T-helper 1 cell treated with Interleukin-12 subunit alpha and Interleukin-12 subunit beta and Interleukin-4 antibody, amounts not matched to agents 30 μg/mL and 1 μg/mL, for 36 hours (primary cell): ENCODE measurements at regions not wholly inside any gene's neighbourhood (a gene's known extent, or its start where the extent isn't known, plus 50 kb on each side); places are given as distances from the start of the nearest gene placed in this dataset.

ENCODE experiments used
- H3K27ac Mint-ChIP-seq: one replicate; pipeline ENCODE4 v1.8.0; 2021; ENCODE audit warnings: mild to moderate bottlenecking, mixed read lengths
- H3K27me3 Mint-ChIP-seq: one replicate; pipeline ENCODE4 v1.8.0; 2021; ENCODE audit warnings: low read depth, mixed read lengths
- H3K36me3 Mint-ChIP-seq: one replicate; pipeline ENCODE4 v1.8.0; 2021; ENCODE audit warnings: low read depth, mixed read lengths
- H3K4me1 Mint-ChIP-seq: one replicate; pipeline ENCODE4 v1.8.0; 2021; ENCODE audit warnings: low read depth, mixed read lengths
- H3K4me3 Mint-ChIP-seq: one replicate; pipeline ENCODE4 v1.8.0; 2021; ENCODE audit warnings: mild to moderate bottlenecking, moderate library complexity, mixed read lengths
- H3K9me3 Mint-ChIP-seq: one replicate; pipeline ENCODE4 v1.8.0; 2021; ENCODE audit warnings: mixed read lengths

- peaks cover 29% of the 10 kb centered on the region for H3K36me3 Mint-ChIP-seq
These were observed 132.3 kb upstream of the ITGA4 start for GRCh38 chr2:181324912-181325311.

GRCh38 chr2:181326661-181327060 lies 130.5 kb upstream of the ITGA4 start:
- peaks cover 31% of the 10 kb centered on the region for H3K36me3 Mint-ChIP-seq
- H3K27me3 Mint-ChIP-seq: no peaks in the 10 kb centered on the region
- H3K4me1 Mint-ChIP-seq: peaks cover 1% of the 10 kb centered on the region
- no peak overlapping the region for H3K27ac Mint-ChIP-seq
- no peak overlapping the region for H3K4me3 Mint-ChIP-seq
- H3K9me3 Mint-ChIP-seq: peaks cover 38% of the 10 kb centered on the region

More at GRCh38 chr2:181324912-181325311, 132.3 kb upstream of the ITGA4 start:
- Mint-ChIP-seq H3K27ac (no peak overlapping the region), H3K4me3 (no peak overlapping the region), H3K4me1 (peaks cover 3% of the 10 kb centered on the region), H3K9me3 (peaks cover 33% of the 10 kb centered on the region), H3K27me3 (no peaks in the 10 kb centered on the region)

GRCh38 chr2:181330286-181330685 lies 126.9 kb upstream of the ITGA4 start:
- peaks cover 12% of the 10 kb centered on the region for H3K4me1 Mint-ChIP-seq
- H3K36me3 Mint-ChIP-seq: peaks cover 20% of the 10 kb centered on the region
- no peak overlapping the region for H3K4me3 Mint-ChIP-seq
- no peak overlapping the region for H3K27ac Mint-ChIP-seq
- peaks cover 22% of the 10 kb centered on the region for H3K9me3 Mint-ChIP-seq
- H3K27me3 Mint-ChIP-seq: no peaks in the 10 kb centered on the region

- Mint-ChIP-seq H3K9me3 (peaks cover 22% of the 10 kb centered on the region), H3K27me3 (no peaks in the 10 kb centered on the region)
These were observed 125.1 kb upstream of the ITGA4 start for GRCh38 chr2:181332044-181332605.

GRCh38 chr2:181334158-181334826 lies 122.9 kb upstream of the ITGA4 start:
- Mint-ChIP-seq H3K27ac (no peak overlapping the region), H3K4me3 (no peak overlapping the region)

More at GRCh38 chr2:181332044-181332605, 125.1 kb upstream of the ITGA4 start:
- Mint-ChIP-seq H3K36me3 (peaks cover 20% of the 10 kb centered on the region), H3K27ac (no peak overlapping the region), H3K4me1 (peaks cover 11% of the 10 kb centered on the region), H3K4me3 (no peak overlapping the region)

GRCh38 chr2:181340891-181341290 lies 116.3 kb upstream of the ITGA4 start:
- Mint-ChIP-seq H3K27ac (no peak overlapping the region), H3K36me3 (peaks cover 12% of the 10 kb centered on the region), H3K27me3 (no peaks in the 10 kb centered on the region), H3K9me3 (peaks cover 5% of the 10 kb centered on the region), H3K4me1 (peaks cover 3% of the 10 kb centered on the region), H3K4me3 (no peak overlapping the region)

More at GRCh38 chr2:181334158-181334826, 122.9 kb upstream of the ITGA4 start:
- Mint-ChIP-seq H3K36me3 (peaks cover 17% of the 10 kb centered on the region), H3K9me3 (peaks cover 11% of the 10 kb centered on the region), H3K4me1 (peaks cover 11% of the 10 kb centered on the region), H3K27me3 (no peaks in the 10 kb centered on the region)

GRCh38 chr2:181341855-181342600 lies 115.2 kb upstream of the ITGA4 start:
- Mint-ChIP-seq H3K4me1 (peaks cover 3% of the 10 kb centered on the region), H3K27me3 (no peaks in the 10 kb centered on the region), H3K27ac (no peak overlapping the region), H3K36me3 (peaks cover 13% of the 10 kb centered on the region), H3K4me3 (no peak overlapping the region), H3K9me3 (peaks cover 5% of the 10 kb centered on the region)

- Mint-ChIP-seq H3K4me3 (no peak overlapping the region), H3K36me3 (peaks cover 7% of the 10 kb centered on the region), H3K27me3 (no peaks in the 10 kb centered on the region), H3K4me1 (peaks cover 10% of the 10 kb centered on the region), H3K9me3 (peaks cover 7% of the 10 kb centered on the region), H3K27ac (no peak overlapping the region)
These were observed 108.9 kb upstream of the ITGA4 start for GRCh38 chr2:181348107-181348837.

- Mint-ChIP-seq H3K27ac (no peak overlapping the region), H3K27me3 (no peaks in the 10 kb centered on the region), H3K4me3 (no peak overlapping the region), H3K9me3 (peaks cover 7% of the 10 kb centered on the region), H3K4me1 (peaks cover 12% of the 10 kb centered on the region), H3K36me3 (peaks cover 7% of the 10 kb centered on the region)
These were observed 105.0 kb upstream of the ITGA4 start for GRCh38 chr2:181352158-181352557.

- H3K9me3 Mint-ChIP-seq: peaks cover 10% of the 10 kb centered on the region
- peaks cover 12% of the 10 kb centered on the region for H3K4me1 Mint-ChIP-seq
- H3K27me3 Mint-ChIP-seq: no peaks in the 10 kb centered on the region
- H3K4me3 Mint-ChIP-seq: no peak overlapping the region
- H3K36me3 Mint-ChIP-seq: peaks cover 12% of the 10 kb centered on the region
- no peak overlapping the region for H3K27ac Mint-ChIP-seq
These were observed 102.6 kb upstream of the ITGA4 start for GRCh38 chr2:181354626-181355025.

GRCh38 chr2:181356526-181357130 lies 100.6 kb upstream of the ITGA4 start:
- Mint-ChIP-seq H3K27ac (no peak overlapping the region), H3K4me3 (no peak overlapping the region), H3K9me3 (peaks cover 7% of the 10 kb centered on the region), H3K36me3 (peaks cover 8% of the 10 kb centered on the region), H3K27me3 (no peaks in the 10 kb centered on the region), H3K4me1 (peaks cover 13% of the 10 kb centered on the region)

- Mint-ChIP-seq H3K9me3 (peaks cover 3% of the 10 kb centered on the region), H3K27me3 (no peaks in the 10 kb centered on the region), H3K4me3 (no peak overlapping the region), H3K4me1 (peaks cover 13% of the 10 kb centered on the region), H3K27ac (no peak overlapping the region), H3K36me3 (peaks cover 12% of the 10 kb centered on the region)
These were observed 99.2 kb upstream of the ITGA4 start for GRCh38 chr2:181357979-181358378.

GRCh38 chr2:181362561-181362960 lies 94.6 kb upstream of the ITGA4 start:
- Mint-ChIP-seq H3K4me1 (peaks cover 10% of the 10 kb centered on the region), H3K9me3 (peaks cover 3% of the 10 kb centered on the region), H3K27ac (no peak overlapping the region), H3K27me3 (no peaks in the 10 kb centered on the region), H3K36me3 (peaks cover 8% of the 10 kb centered on the region), H3K4me3 (no peak overlapping the region)

GRCh38 chr2:181363164-181363563 lies 94.0 kb upstream of the ITGA4 start:
- Mint-ChIP-seq H3K27me3 (no peaks in the 10 kb centered on the region), H3K4me1 (peaks cover 4% of the 10 kb centered on the region), H3K9me3 (peaks cover 3% of the 10 kb centered on the region), H3K36me3 (peaks cover 7% of the 10 kb centered on the region), H3K4me3 (no peak overlapping the region), H3K27ac (no peak overlapping the region)
